ENCODE measurements at regions not wholly inside any gene's neighbourhood (a gene's known extent, or its start where the extent isn't known, plus 50 kb on each side); places are given as distances from the start of the nearest gene placed in this dataset.

- no peak for TF ChIP-seq NFIC (IDR thresholded peaks at IDR 0.05; ENCODE audit: borderline replicate concordance)
- no peak for TF ChIP-seq SMC3 (IDR thresholded peaks at IDR 0.05; ENCODE audit: low read depth, low read length)
- TF ChIP-seq FOXM1 (IDR thresholded peaks at IDR 0.05; ENCODE audit: low read depth), result no peak
- no peak for TF ChIP-seq POLR2AphosphoS5 (IDR thresholded peaks at IDR 0.05; ENCODE audit: low read depth, low read length)
- no peak for TF ChIP-seq REST (IDR thresholded peaks at IDR 0.05; ENCODE audit: low read depth, low read length)
- TF ChIP-seq CTCF (IDR thresholded peaks at IDR 0.05), result no peak
- no peak for TF ChIP-seq JUND (IDR thresholded peaks at IDR 0.05)
- TF ChIP-seq EP300 (IDR thresholded peaks at IDR 0.05; ENCODE audit: borderline replicate concordance in 1 of 2, low read depth in 1 of 2, low read length in 1 of 2), result no peak
- no peak for TF ChIP-seq MAX (IDR thresholded peaks at IDR 0.05; ENCODE audit: low read depth)
- no peak for TF ChIP-seq EZH2phosphoT487 (IDR thresholded peaks at IDR 0.05; ENCODE audit: borderline replicate concordance, low read depth)
- no peak for TF ChIP-seq MXI1 (IDR thresholded peaks at IDR 0.05; ENCODE audit: low read depth, low read length)
- no peak for TF ChIP-seq YY1 (IDR thresholded peaks at IDR 0.05; ENCODE audit: low read depth)
- TF ChIP-seq RCOR1 (IDR thresholded peaks at IDR 0.05; ENCODE audit: low read length), result no peak
- no peak for TF ChIP-seq CHD2 (IDR thresholded peaks at IDR 0.05; ENCODE audit: low read length, partially characterized antibody)
Measured at GRCh38 chr13:97881556-97881955, 71.9 kb upstream of the IPO5 start.
